Cardiac fibroblast (primary cell): ENCODE measurements at regions not wholly inside any gene's neighbourhood (a gene's known extent, or its start where the extent isn't known, plus 50 kb on each side); places are given as distances from the start of the nearest gene placed in this dataset.

Experiments
- DNase-seq, 2 donors: peaks; one replicate each; pipeline versions ENCODE4 v3.0.0 to v3.0.0-alpha.2; 2010; ENCODE audit warnings: low read depth in 2 of 2
- H3K4me3 ChIP-seq, 2 donors: replicated peaks in 1 of 2; 1 replicate in 1 of 2; 2 replicates in 1 of 2; pipeline ENCODE4 v1.5.1; 2011; ENCODE audit warnings: low read depth in 2 of 2, low read length in 2 of 2, mild to moderate bottlenecking in 2 of 2, moderate library complexity in 1 of 2
- TF ChIP-seq, protein P1 (sequence below): IDR thresholded peaks from one replicate; pipeline ENCODE4 v1.5.1; 2011; ENCODE audit warnings: low read depth, mild to moderate bottlenecking, low read length, inconsistent platforms

DNA sequence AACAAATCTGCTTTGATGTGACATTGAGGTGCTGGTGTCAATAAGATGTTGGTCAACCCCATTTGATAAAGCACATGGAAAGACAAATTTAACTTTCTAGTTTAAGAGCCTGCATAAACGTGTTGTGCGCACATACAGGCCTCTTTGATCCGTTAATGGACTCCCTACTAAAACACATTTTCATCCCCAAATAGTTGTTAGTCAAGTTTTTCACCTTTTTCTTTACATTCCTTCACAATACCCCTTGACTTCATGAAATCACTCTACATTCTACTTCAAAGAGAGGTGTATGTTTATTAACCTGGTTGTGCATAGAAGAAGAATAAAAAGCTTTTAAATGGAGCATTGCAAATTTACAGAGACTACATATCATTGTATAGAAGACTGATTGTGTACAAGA, 180.3 kb downstream of the HDGFL1 start:
- DNase-seq = no peak
- TF ChIP-seq, protein P1, sequence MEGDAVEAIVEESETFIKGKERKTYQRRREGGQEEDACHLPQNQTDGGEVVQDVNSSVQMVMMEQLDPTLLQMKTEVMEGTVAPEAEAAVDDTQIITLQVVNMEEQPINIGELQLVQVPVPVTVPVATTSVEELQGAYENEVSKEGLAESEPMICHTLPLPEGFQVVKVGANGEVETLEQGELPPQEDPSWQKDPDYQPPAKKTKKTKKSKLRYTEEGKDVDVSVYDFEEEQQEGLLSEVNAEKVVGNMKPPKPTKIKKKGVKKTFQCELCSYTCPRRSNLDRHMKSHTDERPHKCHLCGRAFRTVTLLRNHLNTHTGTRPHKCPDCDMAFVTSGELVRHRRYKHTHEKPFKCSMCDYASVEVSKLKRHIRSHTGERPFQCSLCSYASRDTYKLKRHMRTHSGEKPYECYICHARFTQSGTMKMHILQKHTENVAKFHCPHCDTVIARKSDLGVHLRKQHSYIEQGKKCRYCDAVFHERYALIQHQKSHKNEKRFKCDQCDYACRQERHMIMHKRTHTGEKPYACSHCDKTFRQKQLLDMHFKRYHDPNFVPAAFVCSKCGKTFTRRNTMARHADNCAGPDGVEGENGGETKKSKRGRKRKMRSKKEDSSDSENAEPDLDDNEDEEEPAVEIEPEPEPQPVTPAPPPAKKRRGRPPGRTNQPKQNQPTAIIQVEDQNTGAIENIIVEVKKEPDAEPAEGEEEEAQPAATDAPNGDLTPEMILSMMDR = no peak

GRCh38 chr6:22751223-22751622, 181.9 kb downstream of the HDGFL1 start:
- H3K4me3 ChIP-seq = no peak overlapping the region
- no peak for DNase-seq
- TF ChIP-seq, protein P1 = no peak

More for the DNA sequence above, 180.3 kb downstream of the HDGFL1 start:
- no peak overlapping the region for H3K4me3 ChIP-seq

GRCh38 chr6:22752522-22752921, 183.2 kb downstream of the HDGFL1 start:
- no peak overlapping the region for H3K4me3 ChIP-seq
- TF ChIP-seq, protein P1 = no peak
- no peak for DNase-seq

DNA sequence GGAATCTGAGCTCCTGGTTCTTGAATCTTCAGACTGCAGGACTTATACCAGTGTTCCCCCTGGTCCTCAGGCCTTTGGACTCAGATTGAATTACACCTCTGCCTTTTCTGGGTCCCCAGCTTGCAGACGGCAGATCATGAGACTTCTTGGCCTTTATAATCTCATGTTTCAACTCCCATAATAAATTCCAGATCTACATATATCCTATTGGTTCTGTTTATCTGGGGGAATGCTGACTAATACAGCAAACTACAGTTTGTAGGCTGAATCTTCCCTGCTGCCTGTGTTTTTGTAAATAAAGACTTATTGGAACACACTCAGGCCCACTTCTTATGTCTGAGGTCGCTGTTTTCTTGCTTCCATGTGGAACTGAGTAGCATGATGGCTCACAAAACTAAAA, 184.7 kb downstream of the HDGFL1 start:
- DNase-seq = peak; percentile 11 to 12

DNA sequence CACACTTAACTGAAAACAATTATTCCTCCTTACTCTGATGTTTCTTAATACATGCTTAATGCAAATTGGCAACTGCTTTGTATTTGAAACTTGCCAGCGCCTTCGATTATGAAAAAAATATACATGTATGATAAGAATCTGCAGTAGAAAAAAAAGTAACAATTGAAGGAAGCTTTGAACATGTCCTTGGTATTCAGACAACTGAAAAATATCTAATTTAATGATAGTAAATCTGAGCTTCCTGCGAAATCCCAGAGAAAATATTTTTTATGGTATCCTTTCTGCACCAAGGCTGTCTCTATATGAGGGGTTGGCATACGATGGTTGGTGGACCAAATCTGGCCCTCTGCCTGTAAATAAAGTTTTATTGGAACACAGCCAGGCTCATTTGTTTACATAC, 186.2 kb downstream of the HDGFL1 start:
- DNase-seq = no peak
- TF ChIP-seq, protein P1 = no peak
- no peak overlapping the region for H3K4me3 ChIP-seq

More for the DNA sequence above, 184.7 kb downstream of the HDGFL1 start:
- TF ChIP-seq, protein P1 = no peak
- no peak overlapping the region for H3K4me3 ChIP-seq

DNA sequence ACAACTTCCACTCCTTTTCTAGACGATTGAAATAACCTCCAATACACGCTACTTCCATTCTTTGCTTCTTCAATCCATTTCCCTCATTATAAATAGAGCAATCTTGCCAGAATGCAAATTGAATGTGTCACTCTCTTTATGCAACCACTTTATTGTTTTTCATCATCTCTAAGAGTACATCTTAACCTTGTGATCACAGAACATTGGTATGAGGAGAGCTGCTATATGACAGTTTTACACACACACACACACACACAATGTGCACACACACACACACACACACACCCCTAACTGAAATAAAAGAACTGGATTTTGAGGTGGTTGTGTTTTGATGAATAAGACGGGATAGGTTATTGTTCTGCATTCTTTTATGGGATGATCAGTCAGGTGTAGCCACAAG, 187.0 kb downstream of the HDGFL1 start:
- no peak overlapping the region for H3K4me3 ChIP-seq
- TF ChIP-seq, protein P1 = no peak
- DNase-seq = peak in 1 of 2 donors; percentile 78

GRCh38 chr6:22764496-22764895, 195.1 kb downstream of the HDGFL1 start:
- DNase-seq = peak in 1 of 2 donors; percentile 56
- TF ChIP-seq, protein P1 = no peak
- H3K4me3 ChIP-seq = no peak overlapping the region
